Suppressor macrophage (primary cell): ENCODE measurements at regions not wholly inside any gene's neighbourhood (a gene's known extent, or its start where the extent isn't known, plus 50 kb on each side); places are given as distances from the start of the nearest gene placed in this dataset.
"Not testable (repeated sequence)": the region's sequence is repeated elsewhere in the genome, so short reads cannot be mapped to it uniquely, and the experiment has no call there.

Experiments
- DNase-seq, 4 experiments: peaks; one replicate each; pipeline ENCODE4 v3.0.0-alpha.2; 2020 to 2022

- DNase-seq, result no peak
Measured at GRCh38 chr11:44361813-44362212, 51.9 kb upstream of the ALX4 start.

GRCh38 chr11:44363116-44363515 lies 53.2 kb upstream of the ALX4 start:
- DNase-seq, result no peak

GRCh38 chr11:44364596-44364995 lies 54.7 kb upstream of the ALX4 start:
- DNase-seq, result no peak

- no peak for DNase-seq
Measured at GRCh38 chr11:44365616-44366015, 55.7 kb upstream of the ALX4 start.

- DNase-seq, result no peak
Measured at GRCh38 chr11:44366026-44366425, 56.1 kb upstream of the ALX4 start.

- DNase-seq, result no peak
Measured at GRCh38 chr11:44366741-44367140, 56.8 kb upstream of the ALX4 start.

GRCh38 chr11:44367452-44367851 lies 57.5 kb upstream of the ALX4 start:
- DNase-seq, result no peak

GRCh38 chr11:44368886-44369285 lies 58.9 kb upstream of the ALX4 start:
- no peak for DNase-seq

- not testable (repeated sequence) for DNase-seq
Measured at GRCh38 chr11:44371042-44371441, 61.1 kb upstream of the ALX4 start.

- DNase-seq, result no peak
Measured at GRCh38 chr11:44371706-44372105, 61.8 kb upstream of the ALX4 start.

GRCh38 chr11:44372989-44373388 lies 63.0 kb upstream of the ALX4 start:
- DNase-seq, result no peak

GRCh38 chr11:44374001-44374400 lies 64.1 kb upstream of the ALX4 start:
- DNase-seq, result no peak

- no peak for DNase-seq
Measured at GRCh38 chr11:44376423-44376822, 66.5 kb upstream of the ALX4 start.

GRCh38 chr11:44377121-44377520 lies 67.2 kb upstream of the ALX4 start:
- DNase-seq, result no peak

- no peak for DNase-seq
Measured at GRCh38 chr11:44377914-44378321, 68.0 kb upstream of the ALX4 start.

- no peak for DNase-seq
Measured at GRCh38 chr11:44379141-44380008, 69.4 kb upstream of the ALX4 start.

GRCh38 chr11:44380009-44380313 lies 70.0 kb upstream of the ALX4 start:
- no peak for DNase-seq

- no peak for DNase-seq
Measured at GRCh38 chr11:44380820-44381219, 70.9 kb upstream of the ALX4 start.

GRCh38 chr11:44381261-44381660 lies 71.3 kb upstream of the ALX4 start:
- DNase-seq, result no peak

GRCh38 chr11:44382118-44382517 lies 72.2 kb upstream of the ALX4 start:
- DNase-seq, result no peak

GRCh38 chr11:44382656-44383240 lies 72.8 kb upstream of the ALX4 start:
- DNase-seq, result no peak

- DNase-seq, result no peak
Measured at GRCh38 chr11:44383246-44383645, 73.3 kb upstream of the ALX4 start.

GRCh38 chr11:44387415-44387814 lies 77.5 kb upstream of the ALX4 start:
- DNase-seq, result no peak

GRCh38 chr11:44387825-44388224 lies 77.9 kb upstream of the ALX4 start:
- DNase-seq, result no peak
